ENCODE measurements at regions not wholly inside any gene's neighbourhood (a gene's known extent, or its start where the extent isn't known, plus 50 kb on each side); places are given as distances from the start of the nearest gene placed in this dataset.
A peak's percentile ranks its signal among the peaks of the same experiment; 100 is the strongest.

GRCh38 chr15:89421219-89421618, 75.2 kb downstream of the RHCG start:
- DNase-seq, result no peak

GRCh38 chr15:89419370-89419984, 76.9 kb downstream of the RHCG start:
- peak; percentile 85 for DNase-seq

GRCh38 chr15:89417206-89417725, 79.1 kb downstream of the RHCG start:
- no peak for DNase-seq

GRCh38 chr15:89416339-89417183, 79.8 kb downstream of the RHCG start:
- DNase-seq, result peak; percentile 61

- no peak for DNase-seq
Observed at GRCh38 chr15:89414571-89414970, 79.9 kb upstream of the POLG start.

GRCh38 chr15:89413877-89414276, 79.3 kb upstream of the POLG start:
- no peak for DNase-seq

DNA sequence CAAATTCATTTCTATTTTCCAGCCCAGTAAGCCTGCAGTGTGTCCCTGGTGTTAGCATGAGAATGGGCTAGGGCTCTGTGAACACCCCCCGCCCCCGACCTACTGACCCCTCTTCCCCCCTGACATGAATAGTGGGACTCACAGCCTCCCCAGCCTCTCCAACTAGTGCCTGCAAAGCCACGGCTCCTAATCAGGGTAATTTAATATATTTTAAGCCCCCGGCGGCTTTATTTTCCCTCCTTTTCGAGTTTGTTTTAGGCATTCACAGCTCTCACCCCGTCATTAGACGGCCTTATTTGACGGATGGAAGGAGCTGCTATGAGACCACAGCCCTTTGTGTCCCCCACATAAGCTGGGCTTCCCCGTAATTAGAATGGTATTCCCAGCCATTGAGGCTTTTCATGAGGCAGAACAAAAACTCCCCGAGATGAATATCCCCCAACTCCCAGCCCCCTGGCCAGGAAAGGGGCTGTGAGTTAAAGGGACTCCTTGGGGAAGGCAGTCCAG, 78.3 kb upstream of the POLG start:
- DNase-seq, result no peak

DNA sequence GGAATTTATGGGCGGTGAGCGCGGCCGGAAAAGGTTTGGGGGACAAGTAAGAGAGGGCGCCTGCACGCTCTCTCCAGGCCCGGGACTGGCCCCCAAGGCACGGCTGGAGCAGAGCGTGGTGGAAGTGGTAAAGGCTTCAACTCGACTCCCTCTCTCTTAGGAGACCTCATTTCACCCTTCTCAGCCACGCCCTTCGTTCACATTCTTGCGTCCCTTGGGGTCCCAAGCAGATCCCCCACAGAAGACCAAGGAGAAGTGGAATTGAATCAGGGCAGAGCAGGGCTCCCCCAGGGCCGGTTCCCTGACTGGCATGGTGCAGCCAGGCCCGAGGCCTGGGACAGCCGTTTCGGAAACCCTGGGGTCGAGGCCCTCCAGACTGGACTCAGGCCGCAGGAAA, 75.4 kb upstream of the POLG start:
- DNase-seq, result no peak

- DNase-seq, result no peak
Observed at GRCh38 chr15:89409184-89410038, 74.8 kb upstream of the POLG start.

DNA sequence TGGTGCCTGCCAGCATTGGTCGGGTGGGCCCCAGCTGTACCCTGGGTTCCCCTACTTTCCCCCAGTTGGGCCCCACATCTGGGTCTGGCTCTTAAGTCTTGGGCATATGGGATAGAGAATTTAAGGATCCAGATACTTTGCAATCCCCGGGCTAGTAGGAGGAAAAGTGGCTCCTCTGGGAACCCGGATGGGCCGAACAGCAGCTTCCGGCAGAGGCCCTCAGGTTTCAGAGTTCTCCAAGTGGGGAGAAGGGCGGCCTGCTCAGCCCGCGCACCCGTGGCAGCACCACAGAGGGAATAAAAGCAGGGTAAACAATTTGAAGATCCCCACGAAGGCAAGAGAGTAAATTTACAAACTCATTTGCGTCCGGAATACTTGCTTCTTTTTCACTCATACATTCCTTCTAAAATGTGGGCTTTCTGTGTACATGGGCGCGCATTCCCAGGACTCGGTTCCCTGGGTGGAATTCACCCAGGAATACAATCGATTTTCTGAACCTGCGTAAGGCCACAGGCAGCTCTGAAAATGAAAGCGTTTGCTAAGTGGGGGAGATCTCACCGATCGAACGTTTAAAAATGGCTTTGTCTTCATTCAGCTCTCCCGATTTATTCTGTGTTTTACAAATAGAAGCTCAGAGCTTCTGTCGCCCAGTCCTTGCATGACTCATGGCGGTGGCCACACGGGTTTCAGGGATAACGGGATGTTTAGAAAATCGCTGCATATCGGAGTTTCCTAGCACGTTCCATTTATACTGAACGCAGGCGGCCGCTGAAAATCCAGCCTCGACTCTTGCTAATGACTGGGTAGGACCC, 74.0 kb upstream of the POLG start:
- DNase-seq, result no peak

DNA sequence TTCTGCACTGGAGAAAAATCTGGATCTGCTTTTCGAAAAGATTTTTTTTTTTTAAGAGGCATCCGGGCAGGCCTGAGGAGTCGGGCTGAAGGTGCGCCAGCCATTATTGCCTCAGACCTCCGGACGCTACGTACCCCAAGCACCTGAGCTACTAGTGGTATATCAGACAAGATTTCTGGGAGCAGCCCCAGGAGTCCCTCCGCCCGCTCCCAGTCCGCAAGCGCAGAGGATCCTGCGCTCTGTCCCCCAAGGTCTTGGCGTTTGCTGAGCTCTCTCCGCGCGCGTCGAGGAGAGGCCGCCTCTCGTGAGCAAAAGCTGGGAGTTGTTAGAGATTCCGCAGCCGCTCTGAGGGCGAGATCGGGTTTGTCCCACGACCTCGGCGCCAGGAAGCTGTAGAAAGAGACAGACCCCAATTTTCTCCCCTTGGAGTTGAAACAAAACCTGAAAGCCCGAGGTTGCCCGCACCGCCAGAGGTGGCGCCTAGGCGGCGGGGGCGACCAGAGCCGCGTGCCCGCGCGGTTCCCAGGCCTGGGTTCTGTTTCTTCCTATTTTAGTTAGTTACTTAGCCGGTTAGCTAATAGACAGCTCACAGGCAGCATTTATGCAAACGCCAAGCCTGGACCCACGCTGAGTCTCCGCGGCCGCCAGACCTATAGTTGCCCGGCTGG, 72.5 kb upstream of the POLG start:
- no peak for DNase-seq

GRCh38 chr15:89406218-89406939, 71.8 kb upstream of the POLG start:
- DNase-seq, result no peak

DNA sequence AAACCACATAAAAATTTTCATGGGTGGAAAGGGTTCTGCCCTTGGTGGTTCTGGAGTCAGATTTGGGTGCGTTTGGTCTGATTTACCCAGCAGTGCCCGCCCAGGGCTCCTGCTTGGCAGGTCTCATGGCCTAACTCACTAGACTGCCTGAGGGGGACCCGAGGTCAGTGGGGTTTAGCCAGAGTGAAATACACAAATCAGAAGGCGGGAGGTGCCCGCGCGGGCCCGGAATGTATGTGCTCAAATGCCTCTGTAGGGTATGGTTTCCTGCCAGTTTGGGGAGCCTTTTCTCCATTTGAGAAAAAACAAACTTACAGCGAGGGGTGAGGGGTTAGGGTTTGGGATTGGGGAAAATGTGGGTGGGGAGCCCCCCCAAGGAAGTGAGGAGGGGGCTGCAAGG, 70.9 kb upstream of the POLG start:
- DNase-seq, result no peak

GRCh38 chr15:89404023-89404422, 69.4 kb upstream of the POLG start:
- DNase-seq, result no peak

- DNase-seq, result no peak
Observed at GRCh38 chr15:89402518-89402805, 67.8 kb upstream of the POLG start.

DNA sequence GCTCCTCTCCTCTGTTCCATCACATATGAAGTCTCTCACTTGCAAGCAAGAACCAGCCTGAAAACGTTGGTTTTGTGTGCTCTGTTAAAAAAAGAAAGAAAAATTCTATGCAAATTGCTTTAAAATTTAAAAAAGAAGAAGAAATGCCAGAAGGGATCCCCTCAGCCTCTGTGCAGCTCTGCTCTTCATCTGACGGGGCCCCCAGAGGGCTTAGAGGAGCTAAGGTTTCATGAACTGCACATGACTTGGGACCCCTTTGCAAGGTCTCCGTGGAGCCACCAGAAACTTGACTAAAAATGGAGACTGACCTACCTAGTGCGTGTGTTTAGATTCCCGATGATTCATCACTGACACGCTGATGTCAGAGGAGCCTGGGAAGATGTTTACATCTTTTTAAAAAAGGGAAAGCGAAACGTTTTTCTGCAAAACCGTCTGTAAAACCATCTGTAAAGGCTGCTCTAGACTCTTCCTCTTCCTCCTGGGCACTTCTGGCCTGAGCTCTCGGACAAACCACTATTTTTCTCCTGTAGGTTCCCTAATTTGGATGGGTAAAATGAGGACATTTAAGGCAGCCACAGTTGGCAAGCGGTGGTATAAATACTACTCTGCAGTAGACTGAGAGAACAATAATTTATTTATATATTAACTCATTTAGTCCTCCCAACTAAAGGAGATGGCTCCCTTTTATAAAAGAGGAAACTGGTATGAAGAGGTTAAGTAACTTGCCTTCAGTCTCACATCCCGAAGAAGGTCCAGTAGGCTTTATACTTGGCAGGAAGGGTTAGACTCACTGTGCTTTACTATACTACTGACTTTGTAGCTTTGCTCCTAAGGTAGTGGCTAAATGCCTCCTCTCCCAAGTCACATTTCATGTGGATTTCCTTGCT, 67.2 kb upstream of the POLG start:
- no peak for DNase-seq

DNA sequence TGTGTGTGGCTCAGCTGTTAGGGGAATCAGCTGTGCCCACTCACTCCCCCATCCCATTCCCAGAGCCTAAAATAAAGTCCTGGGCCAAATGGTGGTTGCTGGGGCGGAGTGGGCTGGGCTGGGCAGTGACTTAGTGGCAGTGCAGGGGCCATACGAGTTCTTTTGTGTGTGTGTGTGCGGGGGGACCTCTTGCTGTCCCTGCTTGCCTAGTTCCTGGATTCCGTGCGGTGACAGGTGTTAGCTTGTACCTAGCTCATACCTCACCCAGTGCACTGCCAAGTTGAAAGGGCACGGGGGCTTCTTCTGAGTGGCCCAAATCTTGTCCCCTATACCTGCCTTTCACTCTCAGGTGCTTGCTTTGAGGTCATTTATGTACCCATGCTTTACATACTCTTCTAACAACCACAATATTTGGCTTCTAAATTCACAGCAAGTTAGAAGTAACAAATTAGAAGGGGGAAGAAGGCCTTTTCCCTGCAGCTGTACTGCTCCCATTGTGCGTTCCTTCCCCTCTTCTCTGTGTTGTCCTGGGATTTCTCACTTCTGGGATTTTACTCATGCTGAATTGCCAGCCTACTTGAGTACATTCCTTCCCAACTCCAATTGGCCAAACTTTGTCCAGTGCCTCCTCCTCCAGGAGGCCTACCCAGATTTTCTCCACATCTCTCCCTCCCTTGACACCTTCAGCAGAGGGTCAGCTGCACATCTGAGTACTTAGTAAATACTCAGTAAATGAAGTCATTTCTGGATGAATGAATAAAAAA, 66.3 kb upstream of the POLG start:
- peak; percentile 43 for DNase-seq

DNA sequence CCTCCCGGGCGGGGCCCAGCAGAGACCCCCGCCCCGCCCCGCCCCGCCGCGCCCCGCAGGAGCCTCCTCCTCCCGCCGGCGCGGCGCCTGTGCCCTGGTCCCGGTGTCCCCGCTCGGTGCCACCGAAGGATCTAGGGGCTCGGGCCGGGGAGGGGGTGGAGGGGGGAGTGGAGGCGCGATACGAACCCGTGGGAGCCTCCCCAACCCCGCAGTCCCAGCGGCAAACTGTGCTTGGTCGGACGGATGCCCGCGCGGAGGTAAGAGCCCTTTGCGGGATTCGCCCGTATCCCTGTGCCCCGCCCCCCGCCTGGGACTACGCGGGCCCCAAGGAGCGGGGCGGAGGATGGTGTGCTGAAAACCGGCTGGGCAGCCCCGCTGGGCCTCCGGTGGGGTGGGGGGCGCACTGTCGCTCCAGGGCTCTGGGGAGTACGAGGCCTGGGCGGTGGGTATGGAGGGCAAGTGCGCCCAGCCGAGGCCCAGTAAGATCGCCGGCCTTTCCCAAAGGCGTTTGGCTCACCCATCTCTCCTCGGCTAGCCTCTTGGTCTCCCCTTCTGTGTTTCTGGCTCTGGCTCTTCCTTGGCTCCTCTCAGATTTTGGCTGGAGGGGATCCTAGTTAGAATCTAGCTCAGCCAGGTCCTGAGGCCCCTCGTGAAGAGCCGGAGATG, 65.6 kb upstream of the POLG start:
- DNase-seq, result no peak
